ENCODE measurements at regions not wholly inside any gene's neighbourhood (a gene's known extent, or its start where the extent isn't known, plus 50 kb on each side); places are given as distances from the start of the nearest gene placed in this dataset.

- H2BK20ac ChIP-seq (ENCODE audit: low read depth, low read length): no peak overlapping the region
- H3K79me1 ChIP-seq (ENCODE audit: low read depth in 1 of 2, low read length in 2 of 2): no peaks in the 10 kb centered on the region
- no peaks in the 10 kb centered on the region for H3K36me3 ChIP-seq (ENCODE audit: control insufficient read depth, insufficient read depth, low read length)
- H3K27me3 ChIP-seq (ENCODE audit: control insufficient read depth, insufficient read depth, low read length): no peaks in the 10 kb centered on the region
- ATAC-seq (ENCODE audit: low read depth) (no peak), DNase-seq (no peak)
- ChIA-PET POLR2A (ENCODE audit: unreplicated experiment) (no interaction called here), CTCF (no interaction called here)
- H4K5ac ChIP-seq (ENCODE audit: low read depth, low read length): no peak overlapping the region
- H3K9me1 ChIP-seq (ENCODE audit: insufficient read depth, low read length): no peaks in the 10 kb centered on the region
- intact Hi-C loops (cut with micrococcal nuclease): no loop called here
- in situ Hi-C loops (cut with MboI; ENCODE audit: low sequenced_read_pairs): no loop called here
- H3K4me2 ChIP-seq (ENCODE audit: low read depth, low read length): no peak overlapping the region
- no peak overlapping the region for H2BK5ac ChIP-seq (ENCODE audit: low read depth, low read length, poor library complexity, severe bottlenecking)
- BruUV-seq (replicated peaks): no TSS peak
- WGBS, 2 experiments (ENCODE audit: extremely low coverage in 2 of 2, insufficient read length in 1 of 2): 0% methylated on average over 1 of the region's 3 CpGs; no CpG with 5 or more reads in 1 of the 2 experiments
- H3K18ac ChIP-seq (ENCODE audit: low read depth, low read length): no peak overlapping the region
- H2AFZ ChIP-seq (replicated peaks; ENCODE audit: low read length, poor library complexity): no peak overlapping the region
- H4K8ac ChIP-seq (ENCODE audit: low read depth in 2 of 2, low read length in 2 of 2): no peak overlapping the region
- dilution Hi-C loops (cut with HindIII; ENCODE audit: low sequenced_read_pairs, unreplicated experiment): no loop called here
- no peak overlapping the region for H2AK9ac ChIP-seq (replicated peaks; ENCODE audit: low read depth, low read length, poor library complexity)
- no peaks in the 10 kb centered on the region for H4K20me1 ChIP-seq (ENCODE audit: insufficient read depth, low read length)
- peaks cover 22% of the 10 kb centered on the region for H3K9me3 ChIP-seq (ENCODE audit: control insufficient read depth, insufficient read depth, low read length)
- no peak overlapping the region for H3K9ac ChIP-seq (ENCODE audit: low read depth, low read length)
- no peak for TF ChIP-seq MAZ (IDR thresholded peaks at IDR 0.05; ENCODE audit: borderline replicate concordance, low read depth, low read length)
- TF ChIP-seq CHD1 (IDR thresholded peaks at IDR 0.05; ENCODE audit: low read depth, low read length): no peak
- TF ChIP-seq CEBPB (IDR thresholded peaks at IDR 0.05; ENCODE audit: low read depth, low read length): no peak
- TF ChIP-seq BHLHE40 (IDR thresholded peaks at IDR 0.05; ENCODE audit: low read depth, low read length): no peak
- TF ChIP-seq USF2 (IDR thresholded peaks at IDR 0.05; ENCODE audit: low read depth, low read length): no peak
- TF ChIP-seq MAFK (IDR thresholded peaks at IDR 0.05; ENCODE audit: low read depth, low read length): no peak
- TF ChIP-seq RCOR1 (IDR thresholded peaks at IDR 0.05; ENCODE audit: insufficient replicate concordance, low read length): no peak
- TF ChIP-seq, protein P1, sequence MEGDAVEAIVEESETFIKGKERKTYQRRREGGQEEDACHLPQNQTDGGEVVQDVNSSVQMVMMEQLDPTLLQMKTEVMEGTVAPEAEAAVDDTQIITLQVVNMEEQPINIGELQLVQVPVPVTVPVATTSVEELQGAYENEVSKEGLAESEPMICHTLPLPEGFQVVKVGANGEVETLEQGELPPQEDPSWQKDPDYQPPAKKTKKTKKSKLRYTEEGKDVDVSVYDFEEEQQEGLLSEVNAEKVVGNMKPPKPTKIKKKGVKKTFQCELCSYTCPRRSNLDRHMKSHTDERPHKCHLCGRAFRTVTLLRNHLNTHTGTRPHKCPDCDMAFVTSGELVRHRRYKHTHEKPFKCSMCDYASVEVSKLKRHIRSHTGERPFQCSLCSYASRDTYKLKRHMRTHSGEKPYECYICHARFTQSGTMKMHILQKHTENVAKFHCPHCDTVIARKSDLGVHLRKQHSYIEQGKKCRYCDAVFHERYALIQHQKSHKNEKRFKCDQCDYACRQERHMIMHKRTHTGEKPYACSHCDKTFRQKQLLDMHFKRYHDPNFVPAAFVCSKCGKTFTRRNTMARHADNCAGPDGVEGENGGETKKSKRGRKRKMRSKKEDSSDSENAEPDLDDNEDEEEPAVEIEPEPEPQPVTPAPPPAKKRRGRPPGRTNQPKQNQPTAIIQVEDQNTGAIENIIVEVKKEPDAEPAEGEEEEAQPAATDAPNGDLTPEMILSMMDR (conservative IDR thresholded peaks at IDR 0.05; ENCODE audit: low read depth, low read length): no peak
- TF ChIP-seq RAD21 (IDR thresholded peaks at IDR 0.05; ENCODE audit: low read length): no peak
- no peak for TF ChIP-seq SMC3 (IDR thresholded peaks at IDR 0.05; ENCODE audit: low read depth, low read length)
- TF ChIP-seq POLR2A (IDR thresholded peaks at IDR 0.05; ENCODE audit: low read depth, low read length): no peak
- no peak for TF ChIP-seq FOS (IDR thresholded peaks at IDR 0.05; ENCODE audit: low read depth, low read length)
- TF ChIP-seq NFE2L2 (IDR thresholded peaks at IDR 0.05; ENCODE audit: low read depth, low read length): no peak
- TF ChIP-seq RFX5 (IDR thresholded peaks at IDR 0.05; ENCODE audit: low read depth, low read length): no peak
- TF ChIP-seq MXI1 (IDR thresholded peaks at IDR 0.05; ENCODE audit: borderline replicate concordance, low read depth, low read length): no peak
- TF ChIP-seq, protein P2, sequence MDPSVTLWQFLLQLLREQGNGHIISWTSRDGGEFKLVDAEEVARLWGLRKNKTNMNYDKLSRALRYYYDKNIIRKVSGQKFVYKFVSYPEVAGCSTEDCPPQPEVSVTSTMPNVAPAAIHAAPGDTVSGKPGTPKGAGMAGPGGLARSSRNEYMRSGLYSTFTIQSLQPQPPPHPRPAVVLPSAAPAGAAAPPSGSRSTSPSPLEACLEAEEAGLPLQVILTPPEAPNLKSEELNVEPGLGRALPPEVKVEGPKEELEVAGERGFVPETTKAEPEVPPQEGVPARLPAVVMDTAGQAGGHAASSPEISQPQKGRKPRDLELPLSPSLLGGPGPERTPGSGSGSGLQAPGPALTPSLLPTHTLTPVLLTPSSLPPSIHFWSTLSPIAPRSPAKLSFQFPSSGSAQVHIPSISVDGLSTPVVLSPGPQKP (IDR thresholded peaks at IDR 0.05; ENCODE audit: borderline replicate concordance, low read depth, low read length): no peak
- H2BK15ac ChIP-seq (ENCODE audit: low read depth, low read length): no peak overlapping the region
- no peak overlapping the region for H2AK5ac ChIP-seq (ENCODE audit: low read depth, low read length)
- H3K4ac ChIP-seq (ENCODE audit: low read depth, low read length): no peak overlapping the region
- no peak overlapping the region for H3K27ac ChIP-seq (ENCODE audit: insufficient read depth, low read length)
- no peak overlapping the region for H4K91ac ChIP-seq (ENCODE audit: insufficient read depth, low read depth, low read length)
- H3K23ac ChIP-seq (ENCODE audit: low read depth, low read length): no peak overlapping the region
- H2BK120ac ChIP-seq (ENCODE audit: low read depth, low read length): no peak overlapping the region
- H3K14ac ChIP-seq (replicated peaks; ENCODE audit: low read depth, low read length): no peak overlapping the region
- no peaks in the 10 kb centered on the region for H3K4me1 ChIP-seq (ENCODE audit: control insufficient read depth, insufficient read depth, low read length)
- H3K4me3 ChIP-seq (ENCODE audit: insufficient read depth, low read depth, low read length): no peak overlapping the region
- H3K56ac ChIP-seq (ENCODE audit: extremely low read depth, insufficient read depth, low read length): no peak overlapping the region
Measured at GRCh38 chr4:13097971-13098370, 386.2 kb downstream of the RAB28 start.
